ENCODE measurements at regions not wholly inside any gene's neighbourhood (a gene's known extent, or its start where the extent isn't known, plus 50 kb on each side); places are given as distances from the start of the nearest gene placed in this dataset.

DNA sequence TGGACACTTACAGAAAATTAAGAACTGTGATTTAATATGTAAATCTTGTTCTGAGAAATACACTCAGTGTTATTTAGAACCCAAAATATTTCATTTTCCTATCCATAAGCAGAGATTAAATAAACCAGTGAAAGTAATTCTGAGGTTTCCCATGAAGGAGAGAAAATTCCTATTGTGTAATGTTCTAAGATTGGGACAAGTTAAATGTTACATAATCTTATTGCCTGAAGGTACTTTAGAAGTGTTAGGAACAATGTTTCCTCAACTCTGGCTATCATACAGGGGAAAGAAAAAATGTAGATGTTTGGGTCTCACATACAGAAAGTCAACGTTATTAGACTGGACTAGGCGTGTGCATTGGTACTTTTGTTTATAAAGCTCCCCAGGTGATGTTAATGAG lies 281.9 kb upstream of the SYT10 start:
- no peaks in the 10 kb centered on the region for H4K20me1 ChIP-seq (ENCODE audit: insufficient read depth, low read length)
- no peaks in the 10 kb centered on the region for H3K27me3 ChIP-seq (ENCODE audit: control insufficient read depth in 1 of 2, insufficient read depth in 2 of 2, low read length in 2 of 2)
- no peaks in the 10 kb centered on the region for H3K4me1 ChIP-seq (ENCODE audit: insufficient read depth, low read length)
- H3K4me2 ChIP-seq (ENCODE audit: low read depth, low read length) = no peak overlapping the region
- no peak for FAIRE-seq
- no peaks in the 10 kb centered on the region for H3K36me3 ChIP-seq (replicated peaks in 1 of 2; ENCODE audit: control insufficient read depth in 1 of 2, insufficient read depth in 2 of 2, low read length in 2 of 2)
- no peak overlapping the region for H3K9ac ChIP-seq (ENCODE audit: insufficient read depth, low read depth, low read length)
- H2AFZ ChIP-seq (ENCODE audit: low read length) = no peak overlapping the region
- no TSS peak for BruUV-seq (replicated peaks)
- CTCF ChIA-PET (ENCODE audit: low intra/inter-chr PET ratio, low total read pairs) = no interaction called here
- ATAC-seq = no peak
- DNase-seq (ENCODE audit: low spot score) = no peak
- H3K79me2 ChIP-seq (ENCODE audit: insufficient read depth, low read length) = no peaks in the 10 kb centered on the region
- no peak overlapping the region for H3K4me3 ChIP-seq (replicated peaks in 1 of 3; ENCODE audit: insufficient read depth in 1 of 3, low read depth in 2 of 3, low read length in 3 of 3)
- no peak overlapping the region for H3K27ac ChIP-seq (ENCODE audit: extremely low read length, insufficient read depth, low read length)
- TF ChIP-seq ZNF3 (CRISPR knock-in tag; IDR thresholded peaks at IDR 0.05) (no peak), CC2D1A (CRISPR knock-in tag; IDR thresholded peaks at IDR 0.05) (no peak), PCBP1 (IDR thresholded peaks at IDR 0.05; ENCODE audit: borderline replicate concordance, low read depth, low read length) (no peak), PAX8 (CRISPR knock-in tag; IDR thresholded peaks at IDR 0.05; ENCODE audit: borderline replicate concordance) (no peak)
- TF ChIP-seq, protein P1, sequence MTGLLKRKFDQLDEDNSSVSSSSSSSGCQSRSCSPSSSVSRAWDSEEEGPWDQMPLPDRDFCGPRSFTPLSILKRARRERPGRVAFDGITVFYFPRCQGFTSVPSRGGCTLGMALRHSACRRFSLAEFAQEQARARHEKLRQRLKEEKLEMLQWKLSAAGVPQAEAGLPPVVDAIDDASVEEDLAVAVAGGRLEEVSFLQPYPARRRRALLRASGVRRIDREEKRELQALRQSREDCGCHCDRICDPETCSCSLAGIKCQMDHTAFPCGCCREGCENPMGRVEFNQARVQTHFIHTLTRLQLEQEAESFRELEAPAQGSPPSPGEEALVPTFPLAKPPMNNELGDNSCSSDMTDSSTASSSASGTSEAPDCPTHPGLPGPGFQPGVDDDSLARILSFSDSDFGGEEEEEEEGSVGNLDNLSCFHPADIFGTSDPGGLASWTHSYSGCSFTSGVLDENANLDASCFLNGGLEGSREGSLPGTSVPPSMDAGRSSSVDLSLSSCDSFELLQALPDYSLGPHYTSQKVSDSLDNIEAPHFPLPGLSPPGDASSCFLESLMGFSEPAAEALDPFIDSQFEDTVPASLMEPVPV (CRISPR knock-in tag; IDR thresholded peaks at IDR 0.05) = no peak
- TF ChIP-seq, protein P2, sequence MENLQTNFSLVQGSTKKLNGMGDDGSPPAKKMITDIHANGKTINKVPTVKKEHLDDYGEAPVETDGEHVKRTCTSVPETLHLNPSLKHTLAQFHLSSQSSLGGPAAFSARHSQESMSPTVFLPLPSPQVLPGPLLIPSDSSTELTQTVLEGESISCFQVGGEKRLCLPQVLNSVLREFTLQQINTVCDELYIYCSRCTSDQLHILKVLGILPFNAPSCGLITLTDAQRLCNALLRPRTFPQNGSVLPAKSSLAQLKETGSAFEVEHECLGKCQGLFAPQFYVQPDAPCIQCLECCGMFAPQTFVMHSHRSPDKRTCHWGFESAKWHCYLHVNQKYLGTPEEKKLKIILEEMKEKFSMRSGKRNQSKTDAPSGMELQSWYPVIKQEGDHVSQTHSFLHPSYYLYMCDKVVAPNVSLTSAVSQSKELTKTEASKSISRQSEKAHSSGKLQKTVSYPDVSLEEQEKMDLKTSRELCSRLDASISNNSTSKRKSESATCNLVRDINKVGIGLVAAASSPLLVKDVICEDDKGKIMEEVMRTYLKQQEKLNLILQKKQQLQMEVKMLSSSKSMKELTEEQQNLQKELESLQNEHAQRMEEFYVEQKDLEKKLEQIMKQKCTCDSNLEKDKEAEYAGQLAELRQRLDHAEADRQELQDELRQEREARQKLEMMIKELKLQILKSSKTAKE (CRISPR knock-in tag; IDR thresholded peaks at IDR 0.05; ENCODE audit: borderline replicate concordance) = no peak
- in situ Hi-C loops (cut with HindIII; ENCODE audit: extremely low pct_ligation_motif_present, low pct_unique_long_range_greater_than_20kb) (no loop called here), intact Hi-C loops (cut with micrococcal nuclease; ENCODE audit: unreplicated experiment) (no loop called here)
- WGBS (ENCODE audit: low lambda C conversion rate) = 2% methylated on average over 2 of the region's 2 CpGs
- peaks cover 8% of the 10 kb centered on the region; the same call in 1 of the 2 replicates for H3K9me3 ChIP-seq (ENCODE audit: low read length)
- POLR2A ChIA-PET = no interaction called here

Measured in HepG2 (cell line).